GM12873 (cell line): ENCODE measurements at regions not wholly inside any gene's neighbourhood (a gene's known extent, or its start where the extent isn't known, plus 50 kb on each side); places are given as distances from the start of the nearest gene placed in this dataset.

Source experiments
- TF ChIP-seq, protein P1 (sequence below): IDR thresholded peaks from 2 replicates; pipeline ENCODE4 v1.5.1; 2012; ENCODE audit warnings: low read depth, mild to moderate bottlenecking, moderate library complexity, low read length, control low read depth; ENCODE audit not compliant: insufficient read depth; ENCODE audit errors: missing control alignments

DNA sequence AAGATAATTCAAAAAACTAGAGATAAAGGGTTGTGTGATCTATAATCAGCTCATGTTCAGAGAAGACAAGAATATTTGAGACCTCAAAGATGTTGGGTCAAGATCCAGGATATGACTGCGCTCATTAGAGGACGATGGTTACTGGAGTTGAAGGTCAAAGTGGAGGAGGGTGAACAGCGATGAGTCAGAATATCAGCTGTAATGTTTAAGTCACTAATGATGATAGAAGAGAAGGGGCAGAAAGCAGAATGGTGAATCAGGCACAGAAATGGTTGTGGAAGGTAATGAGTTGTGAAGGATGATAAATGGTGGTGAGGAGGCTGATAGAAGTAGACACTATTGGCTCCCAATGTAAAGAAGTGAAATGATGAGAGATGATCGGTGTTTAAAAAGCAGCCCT lies 540.3 kb downstream of the INHBA start:
- TF ChIP-seq, protein P1, sequence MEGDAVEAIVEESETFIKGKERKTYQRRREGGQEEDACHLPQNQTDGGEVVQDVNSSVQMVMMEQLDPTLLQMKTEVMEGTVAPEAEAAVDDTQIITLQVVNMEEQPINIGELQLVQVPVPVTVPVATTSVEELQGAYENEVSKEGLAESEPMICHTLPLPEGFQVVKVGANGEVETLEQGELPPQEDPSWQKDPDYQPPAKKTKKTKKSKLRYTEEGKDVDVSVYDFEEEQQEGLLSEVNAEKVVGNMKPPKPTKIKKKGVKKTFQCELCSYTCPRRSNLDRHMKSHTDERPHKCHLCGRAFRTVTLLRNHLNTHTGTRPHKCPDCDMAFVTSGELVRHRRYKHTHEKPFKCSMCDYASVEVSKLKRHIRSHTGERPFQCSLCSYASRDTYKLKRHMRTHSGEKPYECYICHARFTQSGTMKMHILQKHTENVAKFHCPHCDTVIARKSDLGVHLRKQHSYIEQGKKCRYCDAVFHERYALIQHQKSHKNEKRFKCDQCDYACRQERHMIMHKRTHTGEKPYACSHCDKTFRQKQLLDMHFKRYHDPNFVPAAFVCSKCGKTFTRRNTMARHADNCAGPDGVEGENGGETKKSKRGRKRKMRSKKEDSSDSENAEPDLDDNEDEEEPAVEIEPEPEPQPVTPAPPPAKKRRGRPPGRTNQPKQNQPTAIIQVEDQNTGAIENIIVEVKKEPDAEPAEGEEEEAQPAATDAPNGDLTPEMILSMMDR: no peak

DNA sequence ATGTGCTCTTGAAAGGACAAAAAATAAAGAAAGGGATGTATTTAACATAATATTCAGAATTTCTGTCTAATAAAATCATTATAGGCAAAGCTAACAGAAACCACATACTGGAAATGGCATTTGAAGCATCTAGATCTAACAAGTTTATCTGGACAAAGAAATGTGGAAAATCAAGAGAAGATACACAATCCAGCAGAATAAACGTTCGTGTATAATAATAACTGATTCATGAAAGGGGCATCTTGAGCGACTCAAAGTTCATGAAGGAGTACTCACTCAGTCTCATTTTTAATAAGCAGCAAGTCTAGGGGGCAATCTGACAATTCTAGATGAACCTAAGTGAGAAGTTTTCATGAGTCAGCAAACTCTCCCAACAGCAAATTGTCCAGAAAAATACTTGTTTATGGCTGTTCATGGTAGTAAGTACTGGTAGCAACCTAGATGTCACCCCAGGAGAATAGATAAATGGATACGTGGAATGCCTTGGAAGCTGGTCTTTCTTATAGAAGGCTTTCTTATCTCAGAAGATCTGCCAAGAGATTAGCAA lies 541.8 kb downstream of the INHBA start:
- TF ChIP-seq, protein P1: no peak

DNA sequence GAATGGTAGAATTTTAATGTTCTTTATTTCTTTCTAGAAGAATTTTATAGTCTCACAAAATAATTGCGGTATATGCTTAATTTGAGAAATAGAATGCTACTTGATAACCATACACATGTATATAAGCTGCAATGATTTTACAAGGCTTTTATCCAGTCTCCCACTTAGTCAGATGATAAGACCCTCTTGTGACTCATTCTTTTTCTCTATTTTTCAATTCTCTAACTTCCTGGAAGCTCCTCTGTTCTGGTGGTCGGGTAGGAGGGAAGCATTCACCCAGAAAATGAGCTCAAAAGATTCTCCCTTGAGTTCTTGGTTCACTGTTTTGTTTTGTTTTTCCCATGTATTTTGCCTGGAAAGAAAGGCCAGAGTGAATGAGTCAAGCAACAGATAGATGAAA lies 546.6 kb downstream of the INHBA start:
- TF ChIP-seq, protein P1: no peak

DNA sequence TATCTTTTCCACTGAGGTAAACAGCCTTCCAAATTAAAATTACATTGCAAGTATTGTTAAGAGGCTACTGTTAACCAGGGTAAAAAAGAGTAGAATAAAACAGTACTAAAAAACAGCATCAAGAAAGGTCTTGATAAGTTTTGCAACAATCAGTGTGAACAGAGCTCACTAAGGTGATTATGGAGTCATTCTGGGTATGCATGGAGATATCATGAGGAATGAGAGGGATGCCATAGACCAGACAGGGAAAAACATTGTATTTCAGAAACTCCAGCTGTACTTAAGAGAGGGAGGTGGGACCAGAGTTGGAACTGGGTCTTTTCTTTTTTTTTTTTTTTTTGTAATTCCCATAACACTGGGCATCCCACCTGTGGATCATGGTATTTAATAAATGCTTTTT lies 549.6 kb downstream of the INHBA start:
- TF ChIP-seq, protein P1: no peak

DNA sequence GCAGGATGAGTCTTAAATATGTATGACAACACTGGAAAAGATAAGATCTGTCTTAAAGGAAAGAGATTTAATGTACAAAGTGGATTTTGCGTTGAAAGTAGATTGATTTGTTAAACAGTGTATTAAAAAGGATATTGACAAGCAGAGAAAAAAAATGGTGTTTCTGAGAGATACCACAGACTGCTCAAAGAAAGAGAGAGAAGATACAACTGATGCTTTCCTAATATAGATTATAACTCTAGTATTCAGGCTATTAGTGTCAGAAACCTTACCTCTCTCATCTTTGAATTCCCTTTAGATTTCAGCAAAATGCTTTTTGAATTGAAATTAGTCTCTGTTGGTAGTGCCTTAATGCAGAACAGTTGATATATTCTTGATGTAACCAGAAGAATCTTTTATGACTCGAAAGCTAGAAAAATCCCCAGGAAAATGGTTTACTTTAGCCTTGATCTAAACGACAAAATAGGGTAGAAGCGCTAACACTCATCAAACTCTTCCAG lies 550.7 kb downstream of the INHBA start:
- TF ChIP-seq, protein P1: no peak

DNA sequence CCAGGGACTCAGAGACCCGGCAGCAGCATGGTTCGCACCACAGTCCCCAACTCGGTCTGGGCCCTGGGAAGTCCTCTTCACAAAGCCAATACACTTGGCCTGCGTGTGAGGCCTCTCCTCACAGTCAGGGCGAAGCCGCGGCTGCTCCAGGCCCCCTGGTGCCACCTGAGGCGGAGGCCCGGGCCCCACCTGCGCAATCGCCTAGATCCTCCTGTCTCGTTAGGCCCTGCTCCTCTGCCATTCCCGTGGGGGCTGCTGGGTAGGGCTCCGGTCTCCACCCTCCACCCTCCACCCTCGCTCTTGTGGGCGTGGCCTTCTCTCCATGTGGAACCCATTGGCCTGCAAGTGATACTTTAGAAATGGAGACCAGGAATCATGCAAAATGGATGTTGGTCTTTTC lies 553.3 kb downstream of the INHBA start:
- TF ChIP-seq, protein P1: no peak

DNA sequence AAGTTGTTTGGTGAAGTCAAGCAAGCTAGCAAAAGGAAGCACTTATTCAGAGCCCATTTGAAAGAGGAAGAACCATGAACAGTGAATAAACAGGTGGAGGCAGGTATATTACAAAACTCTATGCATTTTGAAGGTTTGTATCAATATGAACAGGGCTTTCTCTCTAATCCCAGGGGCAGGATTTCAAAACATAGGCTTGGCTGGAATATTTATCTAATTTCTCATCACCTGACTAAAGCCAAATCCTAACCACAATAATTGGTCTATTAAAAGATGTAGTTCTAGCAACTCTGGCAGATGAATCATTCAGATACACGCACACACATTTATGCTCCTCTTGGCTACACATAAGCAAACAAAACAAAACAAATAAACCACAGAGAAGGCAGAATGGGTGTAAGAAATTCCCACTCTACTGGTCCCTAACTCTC lies 554.4 kb downstream of the INHBA start:
- TF ChIP-seq, protein P1: no peak
